HepG2 (cell line): ENCODE measurements at regions not wholly inside any gene's neighbourhood (a gene's known extent, or its start where the extent isn't known, plus 50 kb on each side); places are given as distances from the start of the nearest gene placed in this dataset.

Experiments used
- ATAC-seq: fragments of 200-7000 bp; cut with Tn5 transposase; 3 replicates; pipeline ENCODE4 v1.9.1; 2020; ENCODE audit warnings: mild to moderate bottlenecking, moderate library complexity
- BruUV-seq: library from RNA; stranded (reverse); fragments of 400-500 nt; replicated peaks from 2 replicates; lab custom pipeline; 2021; lab: Mats Ljungman, UMichigan
- CTCF ChIA-PET: fragments of 300-600 bp; formaldehyde crosslinking; extraction: SDS; loops from one replicate; lab custom pipeline; 2021; ENCODE audit warnings: low total read pairs, inconsistent platforms, low intra/inter-chr PET ratio; lab: Yijun Ruan, JAX
- POLR2A ChIA-PET: fragments of 350-600 bp; sonication (Branson Sonifier 250); formaldehyde crosslinking; loops from one replicate; lab custom pipeline; 2020; ENCODE audit warnings: antibody characterized with exemption, inconsistent platforms; lab: Yijun Ruan, JAX
- DNase-seq: peaks from one replicate; pipeline ENCODE4 v3.0.0-alpha.2; 2015; ENCODE audit warnings: low spot score
- FAIRE-seq: peaks from 3 replicates; lab custom pipeline; 2011; peaks lifted over from hg19 to GRCh38; lab: Jason Lieb, UNC
- H2AFZ ChIP-seq: one replicate; pipeline ENCODE4 v1.6.1; 2011; ENCODE audit warnings: low read length, inconsistent platforms
- H3K27ac ChIP-seq: fragments of 300-600 bp; 3 replicates; pipeline ENCODE4 v1.8.0; 2011; ENCODE audit warnings: mixed run types, mild to moderate bottlenecking, mixed read lengths, low read length, inconsistent platforms; ENCODE audit not compliant: insufficient read depth; ENCODE audit errors: extremely low read length
- H3K27me3 ChIP-seq, 2 experiments: fragments of 200-600 bp in 1 of 2; 2 replicates in 1 of 2; 3 replicates in 1 of 2; pipeline versions ENCODE4 v1.6.0 to v1.8.0; 2011; ENCODE audit warnings: low read length in 2 of 2, mild to moderate bottlenecking in 2 of 2, moderate library complexity in 2 of 2, inconsistent platforms in 1 of 2; ENCODE audit not compliant: insufficient read depth in 2 of 2, control insufficient read depth in 1 of 2
- H3K36me3 ChIP-seq, 2 experiments: fragments of 200-600 bp in 1 of 2; replicated peaks in 1 of 2; 2 replicates in 1 of 2; 3 replicates in 1 of 2; pipeline versions ENCODE4 v1.5.1 to v1.8.0; 2011; ENCODE audit warnings: low read length in 2 of 2, inconsistent platforms in 1 of 2; ENCODE audit not compliant: insufficient read depth in 2 of 2, control insufficient read depth in 1 of 2
- H3K4me1 ChIP-seq: 2 replicates; pipeline ENCODE4 v1.5.1; 2012; ENCODE audit warnings: low read length, inconsistent platforms; ENCODE audit not compliant: insufficient read depth
- H3K4me2 ChIP-seq: 2 replicates; pipeline ENCODE4 v1.6.0; 2011; ENCODE audit warnings: low read depth, low read length, inconsistent platforms
- H3K4me3 ChIP-seq, 3 experiments: fragments of 200-600 bp in 1 of 3; sonication (generic), shearing (Covaris generic) in 1 of 3; replicated peaks in 1 of 3; 2 replicates each; pipeline ENCODE4 v1.5.1; 2011 to 2016; ENCODE audit warnings: low read length in 3 of 3, inconsistent platforms in 2 of 3, low read depth in 2 of 3, mild to moderate bottlenecking in 2 of 3, control low read depth in 1 of 3, mixed read lengths in 1 of 3; ENCODE audit not compliant: insufficient read depth in 1 of 3
- H3K79me2 ChIP-seq: one replicate; pipeline ENCODE4 v1.6.1; 2011; ENCODE audit warnings: low read length, inconsistent platforms; ENCODE audit not compliant: insufficient read depth
- H3K9ac ChIP-seq: 2 replicates; pipeline ENCODE4 v1.6.0; 2011; ENCODE audit warnings: mild to moderate bottlenecking, low read depth, low read length, inconsistent platforms; ENCODE audit not compliant: insufficient read depth
- H3K9me3 ChIP-seq: 2 replicates; pipeline ENCODE4 v1.5.1; 2012; ENCODE audit warnings: mild to moderate bottlenecking, low read length
- H4K20me1 ChIP-seq: 2 replicates; pipeline ENCODE4 v1.6.0; 2011; ENCODE audit warnings: inconsistent platforms, mild to moderate bottlenecking, low read length, moderate library complexity; ENCODE audit not compliant: insufficient read depth
- SRSF9 ChIP-seq: fragments of 200-400 bp; formaldehyde crosslinking; IDR thresholded peaks from 2 replicates; pipeline ENCODE4 v1.6.1; 2018; ENCODE audit warnings: borderline replicate concordance, mild to moderate bottlenecking, low read depth, low read length; ENCODE audit not compliant: insufficient read depth, poor library complexity, severe bottlenecking
- ZBTB42 ChIP-seq: sonication (generic); formaldehyde crosslinking; IDR thresholded peaks from 2 replicates; pipeline ENCODE4 v1.5.0; 2020; ENCODE audit warnings: mild to moderate bottlenecking, missing genetic modification reagents
- ZKSCAN1 ChIP-seq: fragments of 150-350 bp; IDR thresholded peaks from 2 replicates; pipeline ENCODE4 v1.6.1; 2014; ENCODE audit warnings: low read length
- ZNF547 ChIP-seq: sonication (generic); formaldehyde crosslinking; IDR thresholded peaks from 2 replicates; pipeline ENCODE4 v1.5.1; 2020; ENCODE audit warnings: mild to moderate bottlenecking, missing genetic modification reagents
- in situ Hi-C: cut with HindIII; loops from 2 replicates; pipeline ENCODE4 v1.10.0; 2017; ENCODE audit warnings: low pct_unique_long_range_greater_than_20kb; ENCODE audit not compliant: extremely low pct_ligation_motif_present
- intact Hi-C: fragments of 100-400 bp; cut with micrococcal nuclease; formaldehyde crosslinking; loops from one replicate; pipeline ENCODE4 v1.10.0; 2022; ENCODE audit not compliant: unreplicated experiment
- TF ChIP-seq, protein P1 (sequence below): sonication (generic); formaldehyde crosslinking; IDR thresholded peaks from 2 replicates; pipeline ENCODE4 v1.9.0; 2021; ENCODE audit warnings: missing genetic modification reagents, borderline replicate concordance
- TF ChIP-seq, protein P2 (sequence below): sonication (generic); formaldehyde crosslinking; conservative IDR thresholded peaks from 2 replicates; pipeline ENCODE4 v1.5.0; 2020; ENCODE audit warnings: missing genetic modification reagents

DNA sequence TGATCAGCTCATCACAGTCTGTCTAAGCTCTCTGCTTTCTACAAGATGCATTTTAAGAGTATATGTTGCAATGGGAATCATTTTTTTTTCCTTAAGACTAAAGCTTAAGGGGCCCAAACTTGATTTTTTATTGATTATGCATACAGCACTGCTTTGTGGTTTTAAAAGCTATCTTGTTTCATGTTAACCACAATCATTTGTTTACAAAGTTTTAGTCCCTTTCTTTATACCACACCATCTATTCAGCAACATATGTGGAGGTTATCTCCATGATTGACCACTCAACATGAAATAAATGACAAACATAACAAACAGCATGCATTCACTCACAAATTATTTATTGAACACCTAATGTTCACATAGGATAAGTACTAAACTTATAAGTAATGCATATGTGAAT, 119.1 kb downstream of the FHL5 start:
- H3K4me1 ChIP-seq = no peaks in the 10 kb centered on the region
- H3K4me3 ChIP-seq = no peak overlapping the region
- BruUV-seq = no TSS peak
- ATAC-seq (no peak), DNase-seq (no peak), FAIRE-seq (no peak)
- H2AFZ ChIP-seq = no peak overlapping the region
- H4K20me1 ChIP-seq = no peaks in the 10 kb centered on the region
- no peaks in the 10 kb centered on the region for H3K9me3 ChIP-seq
- H3K27me3 ChIP-seq = no peaks in the 10 kb centered on the region
- in situ Hi-C loops (no loop called here), intact Hi-C loops (no loop called here)
- no peak for TF ChIP-seq ZBTB42
- TF ChIP-seq, protein P1, sequence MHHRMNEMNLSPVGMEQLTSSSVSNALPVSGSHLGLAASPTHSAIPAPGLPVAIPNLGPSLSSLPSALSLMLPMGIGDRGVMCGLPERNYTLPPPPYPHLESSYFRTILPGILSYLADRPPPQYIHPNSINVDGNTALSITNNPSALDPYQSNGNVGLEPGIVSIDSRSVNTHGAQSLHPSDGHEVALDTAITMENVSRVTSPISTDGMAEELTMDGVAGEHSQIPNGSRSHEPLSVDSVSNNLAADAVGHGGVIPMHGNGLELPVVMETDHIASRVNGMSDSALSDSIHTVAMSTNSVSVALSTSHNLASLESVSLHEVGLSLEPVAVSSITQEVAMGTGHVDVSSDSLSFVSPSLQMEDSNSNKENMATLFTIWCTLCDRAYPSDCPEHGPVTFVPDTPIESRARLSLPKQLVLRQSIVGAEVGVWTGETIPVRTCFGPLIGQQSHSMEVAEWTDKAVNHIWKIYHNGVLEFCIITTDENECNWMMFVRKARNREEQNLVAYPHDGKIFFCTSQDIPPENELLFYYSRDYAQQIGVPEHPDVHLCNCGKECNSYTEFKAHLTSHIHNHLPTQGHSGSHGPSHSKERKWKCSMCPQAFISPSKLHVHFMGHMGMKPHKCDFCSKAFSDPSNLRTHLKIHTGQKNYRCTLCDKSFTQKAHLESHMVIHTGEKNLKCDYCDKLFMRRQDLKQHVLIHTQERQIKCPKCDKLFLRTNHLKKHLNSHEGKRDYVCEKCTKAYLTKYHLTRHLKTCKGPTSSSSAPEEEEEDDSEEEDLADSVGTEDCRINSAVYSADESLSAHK (CRISPR knock-in tag) = no peak
- no peak for TF ChIP-seq ZKSCAN1
- TF ChIP-seq, protein P2, sequence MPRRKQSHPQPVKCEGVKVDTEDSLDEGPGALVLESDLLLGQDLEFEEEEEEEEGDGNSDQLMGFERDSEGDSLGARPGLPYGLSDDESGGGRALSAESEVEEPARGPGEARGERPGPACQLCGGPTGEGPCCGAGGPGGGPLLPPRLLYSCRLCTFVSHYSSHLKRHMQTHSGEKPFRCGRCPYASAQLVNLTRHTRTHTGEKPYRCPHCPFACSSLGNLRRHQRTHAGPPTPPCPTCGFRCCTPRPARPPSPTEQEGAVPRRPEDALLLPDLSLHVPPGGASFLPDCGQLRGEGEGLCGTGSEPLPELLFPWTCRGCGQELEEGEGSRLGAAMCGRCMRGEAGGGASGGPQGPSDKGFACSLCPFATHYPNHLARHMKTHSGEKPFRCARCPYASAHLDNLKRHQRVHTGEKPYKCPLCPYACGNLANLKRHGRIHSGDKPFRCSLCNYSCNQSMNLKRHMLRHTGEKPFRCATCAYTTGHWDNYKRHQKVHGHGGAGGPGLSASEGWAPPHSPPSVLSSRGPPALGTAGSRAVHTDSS (CRISPR knock-in tag) = no peak
- TF ChIP-seq ZNF547 (CRISPR knock-in tag) = no peak
- TF ChIP-seq SRSF9 = no peak
- ChIA-PET CTCF (no interaction called here), POLR2A (no interaction called here)
- H3K79me2 ChIP-seq = no peaks in the 10 kb centered on the region
- H3K4me2 ChIP-seq = no peak overlapping the region
- no peak overlapping the region for H3K9ac ChIP-seq
- H3K36me3 ChIP-seq = no peaks in the 10 kb centered on the region
- H3K27ac ChIP-seq = no peak overlapping the region
